ENCODE measurements at regions not wholly inside any gene's neighbourhood (a gene's known extent, or its start where the extent isn't known, plus 50 kb on each side); places are given as distances from the start of the nearest gene placed in this dataset.

- Histone ChIP-seq H3K4me2 (ENCODE audit: low read length) (no peak overlapping the region), H3K36me3 (ENCODE audit: insufficient read depth, low read length) (no peaks in the 10 kb centered on the region), H3K4me3 (ENCODE audit: low read length) (no peak overlapping the region), H3K9ac (ENCODE audit: low read length) (no peak overlapping the region), H3K27me3 (ENCODE audit: insufficient read depth, low read depth, low read length) (no peaks in the 10 kb centered on the region), H3K9me3 (ENCODE audit: low read length) (no peaks in the 10 kb centered on the region), H4K20me1 (ENCODE audit: insufficient read depth) (no peaks in the 10 kb centered on the region), H3K27ac (ENCODE audit: low read length) (no peak overlapping the region), H2AFZ (ENCODE audit: low read depth, low read length) (no peak overlapping the region), H3F3A (ENCODE audit: insufficient read depth, low read length, poor library complexity, severe bottlenecking) (no peaks in the 10 kb centered on the region), H3K9me2 (ENCODE audit: insufficient read depth, low read length) (no peaks in the 10 kb centered on the region), H3K79me2 (replicated peaks; ENCODE audit: insufficient read depth, low read length) (no peaks in the 10 kb centered on the region)
- TF ChIP-seq SMC3 (conservative IDR thresholded peaks at IDR 0.05; ENCODE audit: poor library complexity) (no peak), POLR2AphosphoS5 (IDR thresholded peaks at IDR 0.05) (no peak), EZH2 (IDR thresholded peaks at IDR 0.05; ENCODE audit: borderline replicate concordance, insufficient read depth, low read length, poor library complexity, severe bottlenecking) (no peak)
Observed at GRCh38 chr14:38122241-38122640, 85.5 kb upstream of the SSTR1 start.

GRCh38 chr14:38124506-38124905, 83.2 kb upstream of the SSTR1 start:
- Histone ChIP-seq H3K4me2 (ENCODE audit: low read length) (no peak overlapping the region), H3K9me2 (ENCODE audit: insufficient read depth, low read length) (no peaks in the 10 kb centered on the region), H3K79me2 (replicated peaks; ENCODE audit: insufficient read depth, low read length) (no peaks in the 10 kb centered on the region), H3K27ac (ENCODE audit: low read length) (no peak overlapping the region), H2AFZ (ENCODE audit: low read depth, low read length) (no peak overlapping the region), H3K9ac (ENCODE audit: low read length) (no peak overlapping the region), H3K4me3 (ENCODE audit: low read length) (no peak overlapping the region), H3K36me3 (ENCODE audit: insufficient read depth, low read length) (no peaks in the 10 kb centered on the region), H3K27me3 (ENCODE audit: insufficient read depth, low read depth, low read length) (no peaks in the 10 kb centered on the region), H4K20me1 (ENCODE audit: insufficient read depth) (no peaks in the 10 kb centered on the region), H3K9me3 (ENCODE audit: low read length) (no peaks in the 10 kb centered on the region), H3F3A (ENCODE audit: insufficient read depth, low read length, poor library complexity, severe bottlenecking) (no peaks in the 10 kb centered on the region)
- TF ChIP-seq EZH2 (IDR thresholded peaks at IDR 0.05; ENCODE audit: borderline replicate concordance, insufficient read depth, low read length, poor library complexity, severe bottlenecking) (no peak), SMC3 (conservative IDR thresholded peaks at IDR 0.05; ENCODE audit: poor library complexity) (no peak), EP300 (conservative IDR thresholded peaks at IDR 0.05; ENCODE audit: poor library complexity, severe bottlenecking) (no peak), POLR2AphosphoS5 (IDR thresholded peaks at IDR 0.05) (no peak), MXI1 (conservative IDR thresholded peaks at IDR 0.05; ENCODE audit: poor library complexity, severe bottlenecking) (no peak), CTCF (IDR thresholded peaks at IDR 0.05; ENCODE audit: poor library complexity, severe bottlenecking) (no peak), REST (IDR thresholded peaks at IDR 0.05; ENCODE audit: borderline replicate concordance) (no peak)

- Histone ChIP-seq H3K9ac (ENCODE audit: low read length) (no peak overlapping the region), H3K9me3 (ENCODE audit: low read length) (no peaks in the 10 kb centered on the region), H3K36me3 (ENCODE audit: insufficient read depth, low read length) (no peaks in the 10 kb centered on the region), H3K4me2 (ENCODE audit: low read length) (no peak overlapping the region), H2AFZ (ENCODE audit: low read depth, low read length) (no peak overlapping the region), H3K27ac (ENCODE audit: low read length) (no peak overlapping the region), H3K27me3 (ENCODE audit: insufficient read depth, low read depth, low read length) (no peaks in the 10 kb centered on the region), H3K4me3 (ENCODE audit: low read length) (no peak overlapping the region), H3F3A (ENCODE audit: insufficient read depth, low read length, poor library complexity, severe bottlenecking) (no peaks in the 10 kb centered on the region), H3K79me2 (replicated peaks; ENCODE audit: insufficient read depth, low read length) (no peaks in the 10 kb centered on the region), H3K9me2 (ENCODE audit: insufficient read depth, low read length) (no peaks in the 10 kb centered on the region), H4K20me1 (ENCODE audit: insufficient read depth) (no peaks in the 10 kb centered on the region)
- no peak for TF ChIP-seq CTCF (IDR thresholded peaks at IDR 0.05; ENCODE audit: poor library complexity, severe bottlenecking)
- TF ChIP-seq TAF1 (IDR thresholded peaks at IDR 0.05; ENCODE audit: low read depth) = no peak
- TF ChIP-seq SMC3 (conservative IDR thresholded peaks at IDR 0.05; ENCODE audit: poor library complexity) = no peak
- TF ChIP-seq MXI1 (conservative IDR thresholded peaks at IDR 0.05; ENCODE audit: poor library complexity, severe bottlenecking) = no peak
- TF ChIP-seq EP300 (conservative IDR thresholded peaks at IDR 0.05; ENCODE audit: poor library complexity, severe bottlenecking) = no peak
- TF ChIP-seq RAD21 (conservative IDR thresholded peaks at IDR 0.05) = no peak
- peak; percentile 49 for TF ChIP-seq POLR2AphosphoS5 (IDR thresholded peaks at IDR 0.05)
Observed at GRCh38 chr14:38125481-38126037, 82.1 kb upstream of the SSTR1 start.

All from neural cell (in vitro differentiated cells).